ENCODE measurements at regions not wholly inside any gene's neighbourhood (a gene's known extent, or its start where the extent isn't known, plus 50 kb on each side); places are given as distances from the start of the nearest gene placed in this dataset.
"Not testable (repeated sequence)": the region's sequence is repeated elsewhere in the genome, so short reads cannot be mapped to it uniquely, and the experiment has no call there.

DNA sequence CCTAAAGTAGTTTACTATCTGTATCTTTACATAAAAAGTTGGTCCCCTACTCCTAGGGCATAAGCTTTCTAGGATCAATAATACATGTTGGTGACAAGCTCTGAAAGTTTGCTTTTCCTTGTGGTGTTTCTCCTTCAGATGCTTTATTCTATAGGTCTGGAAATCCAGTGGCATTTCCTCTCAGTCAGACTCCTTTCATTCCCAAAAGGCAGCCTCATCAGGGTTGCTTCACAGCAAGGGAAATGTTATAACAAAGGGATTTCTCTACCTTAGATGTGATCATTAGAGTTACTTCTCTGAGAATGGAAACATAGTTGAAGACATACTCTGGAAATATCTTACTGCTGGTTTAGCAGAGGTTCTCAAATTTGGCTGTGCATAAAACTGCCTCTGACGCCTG, 1072.4 kb upstream of the ZEB2 start:
- DNase-seq: no peak

GRCh38 chr2:145591109-145591809, 1071.3 kb upstream of the ZEB2 start:
- DNase-seq: no peak

GRCh38 chr2:145587922-145588321, 1068.0 kb upstream of the ZEB2 start:
- no peak for DNase-seq

DNA sequence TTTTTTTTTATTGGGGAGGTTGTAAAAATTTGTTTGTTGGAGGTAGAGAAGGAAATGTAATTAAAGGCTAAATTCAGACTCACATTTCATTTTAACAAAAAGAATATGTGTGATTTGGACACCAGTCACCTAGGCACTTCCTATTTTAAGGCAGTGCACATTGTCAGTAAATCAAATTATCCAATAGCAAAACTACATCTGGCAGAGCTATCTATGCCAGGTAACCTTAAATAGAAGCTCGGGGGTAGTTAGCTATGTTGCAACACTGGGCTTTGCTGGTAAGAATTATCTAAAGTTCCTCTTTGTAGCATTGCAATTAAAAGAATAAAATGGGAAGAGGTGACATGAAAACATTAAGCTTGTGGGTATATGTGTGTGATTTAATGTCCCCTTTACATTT, 1064.4 kb upstream of the ZEB2 start:
- no peak for DNase-seq

GRCh38 chr2:145573608-145574007, 1053.7 kb upstream of the ZEB2 start:
- DNase-seq: no peak

DNA sequence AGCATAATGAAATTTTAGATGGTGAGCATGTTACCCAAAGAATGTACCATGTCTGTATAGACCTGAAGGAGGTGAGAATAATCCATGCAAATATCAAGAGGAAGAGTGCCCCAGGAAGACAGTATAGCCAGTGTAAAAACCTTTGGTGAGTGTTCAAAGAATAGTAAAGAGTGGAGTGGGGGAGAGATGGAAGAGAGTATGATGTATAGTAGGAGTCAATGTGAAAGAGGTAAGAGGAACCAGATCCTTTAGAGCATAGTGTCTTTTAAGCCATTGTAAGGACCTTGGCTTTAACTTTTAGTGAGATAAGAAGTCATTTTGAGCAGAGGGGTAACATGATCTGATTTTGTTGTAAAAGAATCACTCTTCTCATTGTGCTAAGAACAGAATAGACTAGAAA, 1052.3 kb upstream of the ZEB2 start:
- DNase-seq: no peak

DNA sequence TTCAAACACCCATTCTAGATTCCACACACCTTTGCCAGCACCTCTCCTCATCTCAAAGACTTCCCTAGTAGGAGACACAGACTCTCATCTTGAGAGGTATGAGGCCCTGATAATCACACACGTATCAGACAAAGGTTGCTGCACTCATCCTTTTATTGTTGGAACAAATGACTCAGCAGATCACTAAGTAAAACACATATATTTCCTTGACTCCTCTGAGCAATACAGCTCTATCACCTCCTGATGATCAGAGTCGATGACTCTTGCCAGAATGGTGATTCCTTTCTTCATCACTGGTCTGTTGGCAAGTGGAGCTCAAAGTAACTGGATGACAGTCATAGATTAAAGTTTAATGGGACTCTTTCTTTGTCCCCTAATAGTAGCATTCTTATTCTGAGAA, 1049.2 kb upstream of the ZEB2 start:
- no peak for DNase-seq

DNA sequence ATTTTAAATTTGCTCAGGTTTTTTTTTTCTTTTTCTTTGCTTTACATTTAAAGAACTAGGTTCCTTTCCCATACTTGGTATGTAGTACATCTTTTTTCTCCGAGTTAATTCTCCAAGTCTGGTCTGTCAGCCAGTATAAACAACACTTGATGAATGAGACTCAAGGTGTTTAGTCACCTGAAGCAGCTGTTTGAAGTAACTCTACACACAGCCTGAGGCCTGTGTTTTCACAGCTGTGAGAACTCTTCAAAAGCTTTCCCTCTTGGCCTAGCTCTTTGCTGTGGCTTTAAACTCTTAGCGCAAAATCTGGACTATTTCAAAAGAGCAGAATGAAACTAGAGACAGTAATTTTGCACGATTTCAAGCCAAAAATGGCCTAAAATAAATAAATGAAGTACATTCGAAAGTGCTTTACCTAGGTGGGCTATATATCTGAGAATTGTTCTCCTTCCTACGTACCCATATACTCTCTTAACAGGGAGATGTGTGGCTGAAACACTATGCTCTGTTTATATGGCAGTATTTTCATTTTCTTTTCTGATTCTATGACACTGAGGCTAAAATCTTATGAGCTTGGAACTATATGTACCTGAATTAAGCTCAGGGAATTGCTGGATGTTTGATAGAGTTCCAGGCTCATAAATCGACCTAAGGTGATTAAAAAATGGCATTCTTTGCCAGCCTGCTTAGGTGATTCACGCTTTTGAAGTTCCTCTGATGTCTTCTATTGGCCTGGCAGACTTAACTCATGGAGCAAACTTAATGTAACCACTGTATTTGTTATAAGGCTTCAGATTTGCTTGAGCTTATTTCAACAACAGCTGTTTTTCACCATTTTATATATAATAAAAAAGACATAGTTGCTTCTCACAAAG, 1044.1 kb upstream of the ZEB2 start:
- DNase-seq: no peak

GRCh38 chr2:145561152-145561551, 1041.2 kb upstream of the ZEB2 start:
- no peak for DNase-seq

DNA sequence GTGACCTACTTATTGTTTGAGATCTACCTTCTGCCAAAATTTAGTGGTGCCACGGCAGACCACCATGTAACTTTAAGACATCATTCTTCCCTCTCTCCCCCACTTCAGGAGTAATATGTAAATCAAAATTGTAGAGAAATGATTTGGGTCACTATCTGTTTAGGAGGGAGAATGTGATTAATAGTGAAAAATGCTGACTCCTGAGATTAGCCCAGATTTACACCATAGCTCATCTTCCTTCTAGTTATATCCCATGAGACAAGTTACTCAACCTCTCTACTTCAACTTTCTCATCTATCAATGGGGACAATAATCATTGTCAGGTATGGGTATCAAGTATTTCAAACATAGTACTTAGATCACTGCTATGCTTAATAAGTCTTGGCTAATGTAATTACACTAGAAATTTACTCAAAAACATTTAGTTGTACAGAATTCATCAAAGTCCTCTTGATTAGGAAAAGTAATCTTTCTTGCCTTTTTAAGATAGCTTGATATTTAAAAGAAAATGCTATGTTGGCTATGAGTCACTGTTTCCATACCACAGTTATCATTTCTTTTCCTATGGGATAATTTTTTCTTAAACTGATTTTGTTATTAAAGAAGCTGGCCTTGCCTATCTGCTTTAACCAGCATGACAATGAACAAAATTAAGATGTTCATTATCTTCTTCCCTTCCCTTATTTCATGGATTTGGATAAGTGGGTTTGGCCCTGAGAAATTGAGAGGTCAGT, 1038.9 kb upstream of the ZEB2 start:
- DNase-seq: no peak

DNA sequence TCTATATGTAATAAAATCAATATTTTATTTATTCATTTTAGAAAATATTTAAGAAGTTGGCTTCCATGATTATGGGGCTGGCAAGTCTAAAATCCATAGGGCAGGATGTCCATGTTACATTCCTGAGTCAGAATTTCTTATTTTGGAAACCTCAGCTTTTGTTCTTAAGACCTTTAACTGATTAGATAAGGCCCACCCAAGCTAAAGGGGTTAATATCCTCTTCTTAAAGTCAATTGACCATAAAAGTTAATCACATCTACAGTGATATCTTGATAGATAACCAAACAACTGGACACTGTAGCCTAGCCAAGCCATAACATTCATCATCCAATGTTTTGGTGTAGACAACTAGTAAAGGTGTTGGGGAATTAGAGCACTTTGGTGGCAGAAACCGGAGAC, 1035.4 kb upstream of the ZEB2 start:
- DNase-seq: no peak

DNA sequence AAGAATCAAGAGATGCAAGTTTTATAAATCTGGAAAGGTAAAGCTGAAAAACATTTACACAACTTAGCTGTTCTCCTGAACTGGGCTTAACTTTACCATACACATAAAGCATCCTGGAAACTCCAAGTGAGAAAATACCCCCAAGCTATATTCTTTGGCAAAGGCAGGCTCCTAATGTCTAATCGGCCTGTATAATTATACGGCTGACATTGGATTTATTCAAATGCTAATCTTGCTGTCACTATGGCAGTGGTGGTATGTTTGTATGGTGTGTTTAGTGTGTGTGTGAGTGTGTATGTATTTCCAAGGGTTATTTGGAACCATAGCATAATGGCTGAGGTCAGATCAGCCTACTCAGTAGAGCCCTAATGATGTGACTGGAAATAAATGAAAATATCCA, 1031.8 kb upstream of the ZEB2 start:
- no peak for DNase-seq

GRCh38 chr2:145548479-145548878, 1028.6 kb upstream of the ZEB2 start:
- no peak for DNase-seq

DNA sequence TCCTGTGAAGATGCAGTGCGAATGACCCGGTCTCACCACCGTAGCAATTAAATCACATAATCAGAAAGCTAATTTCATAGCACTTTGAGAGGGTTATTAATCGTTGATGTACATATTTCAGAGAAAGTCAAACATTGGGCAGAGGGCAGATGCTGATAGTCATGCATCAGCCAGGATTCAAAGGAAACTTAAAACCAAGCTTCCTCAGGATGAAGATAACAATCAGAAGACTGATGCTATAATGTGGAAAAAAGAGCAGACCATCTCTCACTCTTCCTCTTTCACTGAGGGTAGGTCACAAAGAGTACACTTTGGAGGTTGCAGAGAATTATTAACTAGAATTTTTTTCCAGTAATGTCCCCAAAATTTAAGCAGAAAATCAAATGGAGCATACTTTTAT, 1027.7 kb upstream of the ZEB2 start:
- DNase-seq: no peak

DNA sequence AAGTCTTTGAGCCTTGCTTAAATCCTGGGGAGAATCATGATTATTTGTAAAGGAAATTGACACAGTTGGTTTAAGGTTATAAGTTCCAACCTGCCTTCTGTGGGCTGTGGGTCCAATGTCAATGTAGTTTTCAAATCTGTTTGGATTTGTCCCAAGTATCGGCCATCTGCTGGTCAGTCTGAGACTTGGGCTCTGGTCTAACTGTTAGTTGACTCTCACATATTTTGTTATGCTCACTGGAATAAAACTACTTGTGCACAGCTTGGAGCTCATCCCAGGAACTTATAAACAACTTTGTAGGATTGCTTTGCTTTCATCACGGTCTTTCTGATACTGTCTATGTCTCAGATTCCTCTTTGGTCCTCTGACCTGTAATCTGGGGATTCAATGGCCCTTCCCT, 1026.2 kb upstream of the ZEB2 start:
- no peak for DNase-seq

- no peak for DNase-seq
These were observed 1023.9 kb upstream of the ZEB2 start for GRCh38 chr2:145543856-145544255.

- DNase-seq: no peak
These were observed 1023.2 kb upstream of the ZEB2 start for GRCh38 chr2:145543155-145543554.

- DNase-seq: no peak
These were observed 1021.1 kb upstream of the ZEB2 start for GRCh38 chr2:145541028-145541427.

DNA sequence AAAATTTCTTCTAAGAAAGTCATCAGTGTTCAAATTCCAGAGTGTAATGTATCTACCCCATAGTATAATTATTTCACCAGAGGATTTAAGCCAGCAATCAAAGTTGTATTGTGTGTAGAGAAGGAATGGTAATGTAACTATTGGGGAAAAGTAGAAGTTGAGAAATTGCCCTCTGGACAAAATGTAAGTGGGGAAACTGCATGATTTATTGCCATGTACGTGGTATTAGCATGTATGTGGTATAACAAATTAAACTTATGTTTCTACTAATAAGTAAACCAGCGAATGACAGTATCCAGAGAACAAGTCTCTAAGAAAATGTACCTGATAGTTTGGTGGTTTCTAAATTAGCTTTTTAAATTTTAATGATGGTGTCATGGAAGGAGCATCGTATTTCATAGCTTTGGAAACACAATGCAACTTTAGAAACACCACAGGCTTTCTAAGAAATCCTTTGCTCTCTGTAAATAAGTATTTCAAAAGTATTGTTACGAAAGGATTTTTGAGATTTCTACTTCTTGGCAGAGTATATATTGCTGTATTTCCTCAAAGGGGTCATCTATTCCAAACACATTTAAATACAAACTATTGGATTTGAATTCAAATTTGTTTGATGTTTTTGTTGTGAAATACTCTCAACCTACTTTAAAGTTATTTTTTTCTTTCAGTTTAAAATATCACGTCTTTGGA, 1018.9 kb upstream of the ZEB2 start:
- DNase-seq: no peak

DNA sequence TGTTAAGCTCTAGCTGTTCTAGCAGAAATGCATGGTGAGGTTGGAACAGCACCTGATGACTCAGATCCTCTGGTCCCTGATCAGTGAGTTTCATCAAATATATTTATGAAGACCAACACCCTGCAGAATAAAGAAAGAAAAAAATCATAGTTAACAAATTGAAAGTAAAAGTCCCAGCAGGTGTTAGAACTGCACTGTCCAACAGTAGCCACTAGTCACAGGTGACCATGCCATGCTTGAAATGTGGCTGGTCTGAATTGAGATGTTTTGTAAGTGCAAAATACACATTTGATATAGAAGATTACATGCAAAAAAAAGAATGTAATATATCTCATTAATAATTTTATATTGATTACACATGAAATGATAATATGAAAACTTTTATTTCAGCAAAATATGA, 1010.7 kb upstream of the ZEB2 start:
- no peak for DNase-seq

DNA sequence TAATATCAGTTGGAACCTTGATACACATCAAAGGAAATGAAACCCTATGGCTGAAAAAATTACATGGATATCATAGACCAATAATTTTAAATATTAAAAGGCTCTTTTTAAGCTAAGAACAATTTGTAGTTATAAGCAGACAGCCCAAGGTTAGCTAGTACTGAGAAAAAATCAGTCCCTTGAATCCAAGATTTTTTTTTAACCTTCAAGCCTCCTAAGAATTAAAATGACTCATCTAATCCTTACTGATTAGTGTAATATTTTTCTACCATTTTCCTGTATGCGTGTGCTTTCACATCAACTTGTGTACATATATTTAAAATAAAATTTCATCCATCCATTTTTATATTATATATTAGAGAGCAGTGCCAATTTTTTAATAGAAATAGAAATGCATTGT, 1004.9 kb upstream of the ZEB2 start:
- no peak for DNase-seq

DNA sequence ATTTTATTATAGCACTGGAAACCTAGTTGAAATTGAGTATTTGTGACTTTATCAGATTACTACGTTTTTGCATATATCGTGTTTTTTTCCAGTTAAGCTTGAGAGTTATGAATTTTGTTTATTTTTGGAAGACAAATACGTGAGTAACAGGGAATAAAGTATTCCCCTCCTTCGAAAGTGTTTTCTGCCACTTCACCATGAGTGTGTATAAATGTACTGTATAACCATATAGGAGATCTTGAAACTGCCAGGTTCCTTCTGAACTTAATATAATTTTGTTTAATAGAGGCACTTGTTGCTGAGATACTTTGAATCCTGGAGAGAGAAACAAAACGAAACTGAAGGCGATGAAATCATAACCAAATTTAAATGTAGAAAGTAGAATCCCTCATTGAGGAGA, 1004.4 kb upstream of the ZEB2 start:
- no peak for DNase-seq

- not testable (repeated sequence) for DNase-seq
These were observed 999.3 kb upstream of the ZEB2 start for GRCh38 chr2:145519254-145519653.

All from GOT3 (cell line).